BJ (cell line): ENCODE measurements at regions not wholly inside any gene's neighbourhood (a gene's known extent, or its start where the extent isn't known, plus 50 kb on each side); places are given as distances from the start of the nearest gene placed in this dataset.

Experiments
- CTCF ChIA-PET: fragments of 350-600 bp; formaldehyde crosslinking; extraction: SDS; loops from one replicate; lab custom pipeline; 2021; ENCODE audit warnings: antibody characterized with exemption, inconsistent platforms; lab: Yijun Ruan, JAX
- POLR2A ChIA-PET: fragments of 300-600 bp; sonication (Branson Sonifier 250); formaldehyde crosslinking; extraction: SDS; loops from one replicate; lab custom pipeline; 2021; ENCODE audit warnings: antibody characterized with exemption; lab: Charles Lee
- DNase-seq: peaks from one replicate; pipeline ENCODE4 v3.0.0-alpha.2; 2011; ENCODE audit warnings: low read depth
- H3K27me3 ChIP-seq: 2 replicates; pipeline ENCODE4 v1.6.0; 2011; ENCODE audit warnings: low read length; ENCODE audit not compliant: control insufficient read depth, insufficient read depth
- H3K36me3 ChIP-seq: 2 replicates; pipeline ENCODE4 v1.5.1; 2011; ENCODE audit warnings: low read length; ENCODE audit not compliant: control insufficient read depth, insufficient read depth
- H3K4me3 ChIP-seq: 2 replicates; pipeline ENCODE4 v1.5.1; 2011; ENCODE audit warnings: low read depth, mild to moderate bottlenecking, control low read depth, low read length
- TF ChIP-seq, protein P1 (sequence below): IDR thresholded peaks from 2 replicates; pipeline ENCODE4 v1.5.1; 2011; ENCODE audit warnings: low read depth, mild to moderate bottlenecking, control low read depth, inconsistent platforms, low read length, moderate library complexity; ENCODE audit not compliant: insufficient read depth

DNA sequence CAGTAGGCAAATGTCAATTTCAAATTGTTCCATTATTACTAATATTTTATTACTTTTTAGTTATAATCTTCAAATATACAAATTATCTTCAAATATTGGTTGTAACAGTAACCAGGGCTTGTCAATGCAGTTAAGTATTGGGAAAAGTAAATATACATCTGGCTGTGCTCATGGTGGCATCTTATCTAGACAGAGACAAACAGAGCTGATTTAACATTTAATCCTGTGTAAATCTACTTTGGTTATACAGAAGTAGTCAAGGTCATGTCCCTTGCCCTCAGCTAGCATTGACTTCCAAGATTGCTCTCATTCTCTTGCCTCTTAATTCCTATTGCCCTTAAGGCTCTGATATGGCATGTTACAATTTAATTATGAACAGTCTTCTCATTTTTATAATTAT is 98.4 kb upstream of the KLHL1 start:
- POLR2A ChIA-PET, result no interaction called here
- Histone ChIP-seq H3K27me3 (no peaks in the 10 kb centered on the region), H3K4me3 (no peak overlapping the region), H3K36me3 (no peaks in the 10 kb centered on the region)
- TF ChIP-seq, protein P1, sequence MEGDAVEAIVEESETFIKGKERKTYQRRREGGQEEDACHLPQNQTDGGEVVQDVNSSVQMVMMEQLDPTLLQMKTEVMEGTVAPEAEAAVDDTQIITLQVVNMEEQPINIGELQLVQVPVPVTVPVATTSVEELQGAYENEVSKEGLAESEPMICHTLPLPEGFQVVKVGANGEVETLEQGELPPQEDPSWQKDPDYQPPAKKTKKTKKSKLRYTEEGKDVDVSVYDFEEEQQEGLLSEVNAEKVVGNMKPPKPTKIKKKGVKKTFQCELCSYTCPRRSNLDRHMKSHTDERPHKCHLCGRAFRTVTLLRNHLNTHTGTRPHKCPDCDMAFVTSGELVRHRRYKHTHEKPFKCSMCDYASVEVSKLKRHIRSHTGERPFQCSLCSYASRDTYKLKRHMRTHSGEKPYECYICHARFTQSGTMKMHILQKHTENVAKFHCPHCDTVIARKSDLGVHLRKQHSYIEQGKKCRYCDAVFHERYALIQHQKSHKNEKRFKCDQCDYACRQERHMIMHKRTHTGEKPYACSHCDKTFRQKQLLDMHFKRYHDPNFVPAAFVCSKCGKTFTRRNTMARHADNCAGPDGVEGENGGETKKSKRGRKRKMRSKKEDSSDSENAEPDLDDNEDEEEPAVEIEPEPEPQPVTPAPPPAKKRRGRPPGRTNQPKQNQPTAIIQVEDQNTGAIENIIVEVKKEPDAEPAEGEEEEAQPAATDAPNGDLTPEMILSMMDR, result no peak
- no peak for DNase-seq
- CTCF ChIA-PET, result no interaction called here

DNA sequence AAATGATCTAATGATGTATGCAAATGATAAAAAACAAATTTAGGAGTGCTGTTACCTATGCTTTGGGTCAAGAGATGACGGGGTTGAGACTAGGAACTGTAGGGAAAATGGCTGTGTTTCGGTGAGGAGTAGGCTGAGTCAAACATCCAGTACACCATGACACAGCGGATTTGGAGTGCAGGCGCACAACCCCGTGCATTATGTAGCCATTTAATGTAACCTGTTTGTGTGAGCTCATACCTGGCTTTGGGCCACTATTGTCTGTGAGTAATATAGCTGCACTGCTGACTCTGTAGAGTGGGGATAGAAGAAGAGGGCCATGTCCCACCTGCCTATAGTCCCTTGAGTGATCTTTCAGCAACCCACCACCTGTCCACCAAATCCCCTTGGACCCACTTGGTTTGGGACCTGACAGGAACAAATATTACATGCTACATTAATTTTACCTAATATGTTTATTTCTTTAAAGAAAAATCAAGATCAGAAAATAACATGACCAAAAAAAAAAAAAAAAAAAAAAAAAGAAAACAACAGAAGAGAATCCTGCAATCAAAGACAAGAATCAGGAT is 95.5 kb upstream of the KLHL1 start:
- Histone ChIP-seq H3K27me3 (no peaks in the 10 kb centered on the region), H3K4me3 (no peak overlapping the region), H3K36me3 (no peaks in the 10 kb centered on the region)
- TF ChIP-seq, protein P1, result no peak
- ChIA-PET CTCF (no interaction called here), POLR2A (no interaction called here)
- no peak for DNase-seq

DNA sequence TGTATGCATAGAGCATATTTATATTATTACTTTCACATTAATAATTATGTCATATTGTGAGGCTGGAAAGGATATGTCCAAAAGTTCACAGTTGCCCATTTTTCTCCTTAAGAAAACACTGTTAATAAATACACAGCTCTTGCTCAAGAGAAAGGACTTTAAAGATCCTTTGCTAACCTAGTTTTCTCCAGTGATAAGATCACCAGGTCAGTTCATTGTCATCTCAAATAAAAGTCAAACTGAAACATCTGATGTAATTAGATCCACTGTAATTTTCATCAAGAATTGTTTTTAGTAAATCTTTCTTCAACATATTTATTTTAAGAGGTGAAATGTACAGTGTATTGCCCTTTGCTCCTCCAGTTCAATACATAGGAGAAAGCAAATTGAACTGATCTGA is 82.8 kb upstream of the KLHL1 start:
- no peak overlapping the region for H3K4me3 ChIP-seq
- DNase-seq, result no peak
- TF ChIP-seq, protein P1, result no peak
- ChIA-PET POLR2A (no interaction called here), CTCF (no interaction called here)
- H3K27me3 ChIP-seq, result no peaks in the 10 kb centered on the region
- no peaks in the 10 kb centered on the region for H3K36me3 ChIP-seq

DNA sequence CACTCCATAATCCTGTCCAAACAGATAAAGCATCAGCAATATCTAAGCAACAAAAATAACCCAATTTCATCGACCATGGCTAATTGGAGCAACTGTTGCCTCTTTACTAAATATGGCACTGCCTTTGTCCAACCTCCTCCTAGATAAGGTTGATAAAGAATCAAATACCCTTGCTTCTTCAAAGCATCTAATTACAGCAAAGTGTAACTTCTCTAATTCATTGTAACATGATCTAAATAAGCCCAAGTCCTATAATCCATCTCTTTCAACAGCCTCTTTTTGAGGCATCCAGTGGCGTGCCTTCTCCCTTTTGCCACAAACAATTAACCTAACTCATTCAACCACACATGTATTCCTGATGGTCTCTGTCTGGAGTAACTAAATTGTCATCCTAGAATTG is 81.7 kb upstream of the KLHL1 start:
- no peak overlapping the region for H3K4me3 ChIP-seq
- POLR2A ChIA-PET, result no interaction called here
- CTCF ChIA-PET, result no interaction called here
- DNase-seq, result no peak
- no peaks in the 10 kb centered on the region for H3K36me3 ChIP-seq
- TF ChIP-seq, protein P1, result no peak
- H3K27me3 ChIP-seq, result no peaks in the 10 kb centered on the region

DNA sequence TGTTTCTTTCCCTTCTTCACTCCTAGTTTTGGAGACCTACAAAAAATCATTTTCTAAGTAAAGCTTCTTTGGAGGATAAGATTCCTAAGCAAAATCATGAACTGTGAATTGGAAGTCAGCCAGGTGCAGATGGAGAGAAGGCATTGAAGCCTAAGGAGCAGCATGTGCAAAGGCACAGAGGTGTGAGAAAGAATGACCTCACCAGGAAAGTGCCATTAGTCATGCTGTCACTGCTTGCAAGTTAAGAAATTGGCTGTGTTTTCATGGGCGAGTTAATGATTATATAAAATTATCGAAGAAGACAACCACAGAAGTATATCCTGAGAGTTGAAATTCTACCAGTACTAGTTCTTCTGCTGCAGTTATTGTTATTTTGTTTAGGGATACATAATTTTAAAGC is 80.3 kb upstream of the KLHL1 start:
- Histone ChIP-seq H3K4me3 (no peak overlapping the region), H3K27me3 (no peaks in the 10 kb centered on the region), H3K36me3 (no peaks in the 10 kb centered on the region)
- CTCF ChIA-PET, result no interaction called here
- POLR2A ChIA-PET, result no interaction called here
- TF ChIP-seq, protein P1, result no peak
- no peak for DNase-seq
